ENCODE measurements at regions not wholly inside any gene's neighbourhood (a gene's known extent, or its start where the extent isn't known, plus 50 kb on each side); places are given as distances from the start of the nearest gene placed in this dataset.

DNA sequence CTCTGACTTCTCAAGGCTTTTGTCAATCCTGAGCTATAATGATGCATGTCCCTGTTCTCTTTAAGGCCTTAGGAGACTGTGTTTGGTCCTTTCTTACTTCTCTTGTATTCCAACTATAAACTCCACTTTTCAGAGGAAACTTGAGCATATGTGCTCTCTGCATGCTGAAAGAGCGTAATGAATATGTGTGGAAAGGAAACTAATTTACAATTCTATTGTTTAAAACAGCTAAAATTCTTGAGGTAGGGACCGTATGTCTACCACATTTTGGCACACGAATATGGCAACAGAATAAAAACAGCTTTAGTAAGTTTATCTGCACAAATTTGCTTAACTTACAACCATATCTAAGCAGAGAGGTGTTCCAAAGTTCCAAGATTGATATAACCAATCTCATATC, 242.0 kb upstream of the DCBLD2 start:
- Histone ChIP-seq H3K27me3 (ENCODE audit: control insufficient read depth in 1 of 2, insufficient read depth in 2 of 2, low read length in 2 of 2) (no peaks in the 10 kb centered on the region), H3K4me3 (replicated peaks in 1 of 3; ENCODE audit: insufficient read depth in 1 of 3, low read depth in 2 of 3, low read length in 3 of 3) (no peak overlapping the region), H3K4me1 (ENCODE audit: insufficient read depth, low read length) (no peaks in the 10 kb centered on the region), H3K9me3 (ENCODE audit: low read length) (no peaks in the 10 kb centered on the region), H3K4me2 (ENCODE audit: low read depth, low read length) (no peak overlapping the region), H3K79me2 (ENCODE audit: insufficient read depth, low read length) (no peaks in the 10 kb centered on the region), H2AFZ (ENCODE audit: low read length) (no peak overlapping the region), H3K27ac (ENCODE audit: extremely low read length, insufficient read depth, low read length) (no peak overlapping the region), H3K9ac (ENCODE audit: insufficient read depth, low read depth, low read length) (no peak overlapping the region), H4K20me1 (ENCODE audit: insufficient read depth, low read length) (no peaks in the 10 kb centered on the region), H3K36me3 (replicated peaks in 1 of 2; ENCODE audit: control insufficient read depth in 1 of 2, insufficient read depth in 2 of 2, low read length in 2 of 2) (no peaks in the 10 kb centered on the region)
- DNase-seq (ENCODE audit: low spot score), result no peak
- TF ChIP-seq ZNF530 (CRISPR knock-in tag; IDR thresholded peaks at IDR 0.05; ENCODE audit: low read depth), result no peak
- TF ChIP-seq, protein P1, sequence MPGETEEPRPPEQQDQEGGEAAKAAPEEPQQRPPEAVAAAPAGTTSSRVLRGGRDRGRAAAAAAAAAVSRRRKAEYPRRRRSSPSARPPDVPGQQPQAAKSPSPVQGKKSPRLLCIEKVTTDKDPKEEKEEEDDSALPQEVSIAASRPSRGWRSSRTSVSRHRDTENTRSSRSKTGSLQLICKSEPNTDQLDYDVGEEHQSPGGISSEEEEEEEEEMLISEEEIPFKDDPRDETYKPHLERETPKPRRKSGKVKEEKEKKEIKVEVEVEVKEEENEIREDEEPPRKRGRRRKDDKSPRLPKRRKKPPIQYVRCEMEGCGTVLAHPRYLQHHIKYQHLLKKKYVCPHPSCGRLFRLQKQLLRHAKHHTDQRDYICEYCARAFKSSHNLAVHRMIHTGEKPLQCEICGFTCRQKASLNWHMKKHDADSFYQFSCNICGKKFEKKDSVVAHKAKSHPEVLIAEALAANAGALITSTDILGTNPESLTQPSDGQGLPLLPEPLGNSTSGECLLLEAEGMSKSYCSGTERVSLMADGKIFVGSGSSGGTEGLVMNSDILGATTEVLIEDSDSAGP (CRISPR knock-in tag; IDR thresholded peaks at IDR 0.05; ENCODE audit: borderline replicate concordance), result no peak
- no peak for TF ChIP-seq CREB1 (IDR thresholded peaks at IDR 0.05)
- TF ChIP-seq CREB1 (CRISPR knock-in tag; IDR thresholded peaks at IDR 0.05), result no peak
- TF ChIP-seq HNRNPK (IDR thresholded peaks at IDR 0.05; ENCODE audit: low read depth, low read length, poor library complexity, severe bottlenecking), result no peak
- no peak for TF ChIP-seq ASH2L (IDR thresholded peaks at IDR 0.05; ENCODE audit: insufficient read length, low read depth, low read length)
- TF ChIP-seq MTA1 (CRISPR knock-in tag; IDR thresholded peaks at IDR 0.05; ENCODE audit: borderline replicate concordance), result no peak
- TF ChIP-seq ZC3H13 (CRISPR knock-in tag; IDR thresholded peaks at IDR 0.05), result no peak
- TF ChIP-seq, protein P2, sequence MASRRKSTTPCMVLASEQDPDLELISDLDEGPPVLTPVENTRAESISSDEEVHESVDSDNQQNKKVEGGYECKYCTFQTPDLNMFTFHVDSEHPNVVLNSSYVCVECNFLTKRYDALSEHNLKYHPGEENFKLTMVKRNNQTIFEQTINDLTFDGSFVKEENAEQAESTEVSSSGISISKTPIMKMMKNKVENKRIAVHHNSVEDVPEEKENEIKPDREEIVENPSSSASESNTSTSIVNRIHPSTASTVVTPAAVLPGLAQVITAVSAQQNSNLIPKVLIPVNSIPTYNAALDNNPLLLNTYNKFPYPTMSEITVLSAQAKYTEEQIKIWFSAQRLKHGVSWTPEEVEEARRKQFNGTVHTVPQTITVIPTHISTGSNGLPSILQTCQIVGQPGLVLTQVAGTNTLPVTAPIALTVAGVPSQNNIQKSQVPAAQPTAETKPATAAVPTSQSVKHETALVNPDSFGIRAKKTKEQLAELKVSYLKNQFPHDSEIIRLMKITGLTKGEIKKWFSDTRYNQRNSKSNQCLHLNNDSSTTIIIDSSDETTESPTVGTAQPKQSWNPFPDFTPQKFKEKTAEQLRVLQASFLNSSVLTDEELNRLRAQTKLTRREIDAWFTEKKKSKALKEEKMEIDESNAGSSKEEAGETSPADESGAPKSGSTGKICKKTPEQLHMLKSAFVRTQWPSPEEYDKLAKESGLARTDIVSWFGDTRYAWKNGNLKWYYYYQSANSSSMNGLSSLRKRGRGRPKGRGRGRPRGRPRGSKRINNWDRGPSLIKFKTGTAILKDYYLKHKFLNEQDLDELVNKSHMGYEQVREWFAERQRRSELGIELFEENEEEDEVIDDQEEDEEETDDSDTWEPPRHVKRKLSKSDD (CRISPR knock-in tag; IDR thresholded peaks at IDR 0.05; ENCODE audit: low read depth), result no peak
- TF ChIP-seq HMGA1 (CRISPR knock-in tag; conservative IDR thresholded peaks at IDR 0.05), result no peak
- no peak for TF ChIP-seq PRDM10 (CRISPR knock-in tag; IDR thresholded peaks at IDR 0.05; ENCODE audit: low read depth)
- TF ChIP-seq AKAP8 (CRISPR knock-in tag; IDR thresholded peaks at IDR 0.05), result no peak
- no peak for ATAC-seq
- WGBS (ENCODE audit: low lambda C conversion rate), result 0% methylated on average over 3 of the region's 3 CpGs
- no TSS peak for BruUV-seq (replicated peaks)
- ChIA-PET CTCF (ENCODE audit: low intra/inter-chr PET ratio, low total read pairs) (no interaction called here), POLR2A (no interaction called here)
- no peak for FAIRE-seq
- in situ Hi-C loops (cut with HindIII; ENCODE audit: extremely low pct_ligation_motif_present, low pct_unique_long_range_greater_than_20kb) (no loop called here), intact Hi-C loops (cut with micrococcal nuclease; ENCODE audit: unreplicated experiment) (no loop called here)

Measured in HepG2 (cell line).